Globus pallidus (tissue), 1 donor: ENCODE measurements at regions not wholly inside any gene's neighbourhood (a gene's known extent, or its start where the extent isn't known, plus 50 kb on each side); places are given as distances from the start of the nearest gene placed in this dataset.

Source experiments
- DNase-seq: peaks from one replicate; pipeline ENCODE4 v3.0.0-alpha.2; 2015; ENCODE audit warnings: low spot score

- no peak for DNase-seq
Measured at GRCh38 chr2:19784456-19784855, 117.3 kb downstream of the TTC32 start.

- no peak for DNase-seq
Measured at GRCh38 chr2:19783935-19784334, 117.8 kb downstream of the TTC32 start.

GRCh38 chr2:19776941-19777514 is 124.8 kb downstream of the TTC32 start:
- DNase-seq: no peak

GRCh38 chr2:19775838-19776237 is 125.9 kb downstream of the TTC32 start:
- no peak for DNase-seq

GRCh38 chr2:19775315-19775714 is 126.5 kb downstream of the TTC32 start:
- DNase-seq: no peak

- DNase-seq: no peak
Measured at GRCh38 chr2:19774805-19775176, 127.0 kb downstream of the TTC32 start.

- DNase-seq: no peak
Measured at GRCh38 chr2:19772981-19773380, 128.8 kb downstream of the TTC32 start.

- no peak for DNase-seq
Measured at GRCh38 chr2:19769513-19769912, 132.3 kb downstream of the TTC32 start.

GRCh38 chr2:19767899-19768298 is 133.9 kb downstream of the TTC32 start:
- DNase-seq: no peak

GRCh38 chr2:19764998-19765397 is 136.8 kb downstream of the TTC32 start:
- DNase-seq: no peak

- DNase-seq: no peak
Measured at GRCh38 chr2:19763731-19764130, 138.1 kb downstream of the TTC32 start.

- DNase-seq: no peak
Measured at GRCh38 chr2:19762959-19763605, 138.7 kb downstream of the TTC32 start.

GRCh38 chr2:19762142-19762541 is 139.6 kb downstream of the TTC32 start:
- DNase-seq: no peak

- no peak for DNase-seq
Measured at GRCh38 chr2:19759880-19760279, 141.9 kb downstream of the TTC32 start.

GRCh38 chr2:19758658-19759057 is 143.1 kb downstream of the TTC32 start:
- DNase-seq: no peak

- DNase-seq: no peak
Measured at GRCh38 chr2:19757586-19757985, 144.2 kb downstream of the TTC32 start.

GRCh38 chr2:19754907-19755306 is 146.9 kb downstream of the TTC32 start:
- DNase-seq: no peak

GRCh38 chr2:19753818-19754217 is 148.0 kb downstream of the TTC32 start:
- DNase-seq: no peak

GRCh38 chr2:19753314-19753713 is 148.5 kb downstream of the TTC32 start:
- no peak for DNase-seq

- DNase-seq: no peak
Measured at GRCh38 chr2:19752500-19752899, 149.3 kb downstream of the TTC32 start.

- DNase-seq: no peak
Measured at GRCh38 chr2:19751631-19752030, 150.2 kb downstream of the TTC32 start.

GRCh38 chr2:19750136-19750535 is 151.6 kb downstream of the TTC32 start:
- DNase-seq: no peak

- DNase-seq: no peak
Measured at GRCh38 chr2:19749507-19749836, 152.3 kb downstream of the TTC32 start.

- no peak for DNase-seq
Measured at GRCh38 chr2:19748711-19749506, 152.9 kb downstream of the TTC32 start.
